GM06990 (cell line): ENCODE measurements at regions not wholly inside any gene's neighbourhood (a gene's known extent, or its start where the extent isn't known, plus 50 kb on each side); places are given as distances from the start of the nearest gene placed in this dataset.
"Not testable (repeated sequence)": the region's sequence is repeated elsewhere in the genome, so short reads cannot be mapped to it uniquely, and the experiment has no call there.

Source experiments
- DNase-seq: peaks from one replicate; pipeline ENCODE4 v3.0.0-alpha.2; 2011; ENCODE audit not compliant: insufficient read length; ENCODE audit errors: extremely low read depth
- H3K27me3 ChIP-seq: replicated peaks from 2 replicates; pipeline ENCODE4 v1.6.0; 2011; ENCODE audit warnings: low read length; ENCODE audit not compliant: control insufficient read depth, insufficient read depth
- H3K36me3 ChIP-seq: 2 replicates; pipeline ENCODE4 v1.5.1; 2011; ENCODE audit warnings: low read length; ENCODE audit not compliant: control insufficient read depth, insufficient read depth
- H3K4me3 ChIP-seq: replicated peaks from 2 replicates; pipeline ENCODE4 v1.5.1; 2011; ENCODE audit warnings: low read depth, mild to moderate bottlenecking, control low read depth, low read length
- TF ChIP-seq, protein P1 (sequence below): IDR thresholded peaks from 2 replicates; pipeline ENCODE4 v1.5.1; 2011; ENCODE audit warnings: low read length, control low read depth, mild to moderate bottlenecking, inconsistent platforms; ENCODE audit not compliant: insufficient read depth, poor library complexity, severe bottlenecking

DNA sequence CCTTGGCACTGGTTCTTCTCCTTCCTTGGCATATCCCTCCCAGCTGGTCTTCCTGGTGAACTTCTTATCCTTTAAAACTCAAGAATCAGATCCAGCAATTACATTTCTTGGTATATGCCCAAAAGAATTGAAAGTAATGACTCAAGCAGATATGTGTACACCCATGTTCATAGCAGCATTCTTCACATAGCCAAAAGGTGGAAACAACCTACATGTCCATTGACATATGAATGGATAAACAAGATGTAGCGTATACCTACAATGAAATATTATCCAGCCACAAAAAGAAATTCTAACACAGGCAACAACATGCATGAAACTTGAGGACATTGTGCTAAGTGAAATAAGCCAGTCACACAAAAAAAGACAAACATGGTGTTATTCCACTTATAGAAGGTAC lies 103.7 kb upstream of the NT5E start:
- DNase-seq, result no peak
- TF ChIP-seq, protein P1, sequence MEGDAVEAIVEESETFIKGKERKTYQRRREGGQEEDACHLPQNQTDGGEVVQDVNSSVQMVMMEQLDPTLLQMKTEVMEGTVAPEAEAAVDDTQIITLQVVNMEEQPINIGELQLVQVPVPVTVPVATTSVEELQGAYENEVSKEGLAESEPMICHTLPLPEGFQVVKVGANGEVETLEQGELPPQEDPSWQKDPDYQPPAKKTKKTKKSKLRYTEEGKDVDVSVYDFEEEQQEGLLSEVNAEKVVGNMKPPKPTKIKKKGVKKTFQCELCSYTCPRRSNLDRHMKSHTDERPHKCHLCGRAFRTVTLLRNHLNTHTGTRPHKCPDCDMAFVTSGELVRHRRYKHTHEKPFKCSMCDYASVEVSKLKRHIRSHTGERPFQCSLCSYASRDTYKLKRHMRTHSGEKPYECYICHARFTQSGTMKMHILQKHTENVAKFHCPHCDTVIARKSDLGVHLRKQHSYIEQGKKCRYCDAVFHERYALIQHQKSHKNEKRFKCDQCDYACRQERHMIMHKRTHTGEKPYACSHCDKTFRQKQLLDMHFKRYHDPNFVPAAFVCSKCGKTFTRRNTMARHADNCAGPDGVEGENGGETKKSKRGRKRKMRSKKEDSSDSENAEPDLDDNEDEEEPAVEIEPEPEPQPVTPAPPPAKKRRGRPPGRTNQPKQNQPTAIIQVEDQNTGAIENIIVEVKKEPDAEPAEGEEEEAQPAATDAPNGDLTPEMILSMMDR, result no peak
- H3K4me3 ChIP-seq, result no peak overlapping the region
- H3K27me3 ChIP-seq, result no peaks in the 10 kb centered on the region; the same call in 1 of the 2 replicates
- no peaks in the 10 kb centered on the region for H3K36me3 ChIP-seq

DNA sequence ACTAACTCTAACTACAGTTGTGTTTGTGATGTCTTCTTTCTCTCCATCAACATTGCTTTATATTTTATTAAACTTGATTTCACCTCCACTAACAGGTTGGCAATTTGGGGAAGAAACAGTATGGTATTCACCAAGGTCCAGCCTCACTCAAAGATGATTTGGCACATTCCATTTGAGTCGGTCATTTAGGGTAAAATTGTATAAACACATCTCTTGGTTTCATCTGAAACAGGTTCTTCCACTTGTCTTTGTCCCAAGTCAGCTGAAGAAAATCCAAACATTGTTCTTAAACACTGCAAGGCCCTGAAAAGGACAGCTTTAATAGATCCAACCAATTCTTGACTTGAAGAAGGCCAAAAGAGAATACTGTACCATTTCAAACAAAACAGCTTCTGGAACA lies 104.9 kb upstream of the NT5E start:
- TF ChIP-seq, protein P1, result no peak
- H3K36me3 ChIP-seq, result no peaks in the 10 kb centered on the region
- DNase-seq, result no peak
- H3K27me3 ChIP-seq, result no peaks in the 10 kb centered on the region; the same call in 1 of the 2 replicates
- H3K4me3 ChIP-seq, result no peak overlapping the region

DNA sequence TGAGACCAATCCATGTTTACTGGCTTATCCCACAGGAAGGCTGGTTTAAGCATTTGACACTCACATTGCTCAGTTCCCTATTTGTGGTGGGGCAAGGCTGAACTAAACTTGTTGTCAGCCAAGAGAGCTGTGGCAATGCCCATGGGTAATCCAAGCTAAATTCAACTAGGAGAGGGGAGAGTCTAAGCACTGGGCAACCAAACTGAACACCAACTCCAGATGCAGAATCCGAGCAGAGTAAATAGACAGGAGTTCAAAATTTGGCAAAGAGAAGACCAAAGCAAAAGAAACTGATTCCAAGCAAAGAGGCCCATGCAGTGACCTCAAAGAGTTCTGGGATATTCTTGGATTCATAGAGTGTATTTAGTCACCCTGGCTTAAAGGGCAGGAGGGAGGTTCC lies 106.5 kb upstream of the NT5E start:
- TF ChIP-seq, protein P1, result no peak
- Histone ChIP-seq H3K27me3 (no peaks in the 10 kb centered on the region; the same call in 1 of the 2 replicates), H3K4me3 (no peak overlapping the region), H3K36me3 (no peaks in the 10 kb centered on the region)
- no peak for DNase-seq

DNA sequence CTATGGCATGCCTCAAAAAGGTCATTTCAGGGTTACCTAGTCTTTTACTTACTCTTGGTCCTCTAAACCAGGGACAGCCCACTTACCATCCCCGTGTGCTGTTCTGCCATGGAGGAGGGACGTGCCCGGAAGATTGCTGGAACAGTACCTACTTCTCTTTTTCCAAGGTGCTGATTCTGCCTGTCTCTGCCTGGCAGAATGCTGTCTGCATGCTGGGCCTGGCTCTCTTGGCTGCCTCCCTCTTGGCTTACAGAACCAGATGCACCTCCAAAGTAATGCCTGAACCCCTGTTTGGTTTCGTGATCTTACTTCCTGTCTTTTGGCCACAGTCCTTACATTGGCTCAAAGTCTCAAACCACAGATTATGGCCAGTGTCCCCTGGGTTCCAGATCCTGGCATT lies 120.7 kb upstream of the NT5E start:
- no peak for DNase-seq
- no peaks in the 10 kb centered on the region; the same call in 1 of the 2 replicates for H3K27me3 ChIP-seq
- no peak overlapping the region for H3K4me3 ChIP-seq
- H3K36me3 ChIP-seq, result no peaks in the 10 kb centered on the region
- TF ChIP-seq, protein P1, result no peak

DNA sequence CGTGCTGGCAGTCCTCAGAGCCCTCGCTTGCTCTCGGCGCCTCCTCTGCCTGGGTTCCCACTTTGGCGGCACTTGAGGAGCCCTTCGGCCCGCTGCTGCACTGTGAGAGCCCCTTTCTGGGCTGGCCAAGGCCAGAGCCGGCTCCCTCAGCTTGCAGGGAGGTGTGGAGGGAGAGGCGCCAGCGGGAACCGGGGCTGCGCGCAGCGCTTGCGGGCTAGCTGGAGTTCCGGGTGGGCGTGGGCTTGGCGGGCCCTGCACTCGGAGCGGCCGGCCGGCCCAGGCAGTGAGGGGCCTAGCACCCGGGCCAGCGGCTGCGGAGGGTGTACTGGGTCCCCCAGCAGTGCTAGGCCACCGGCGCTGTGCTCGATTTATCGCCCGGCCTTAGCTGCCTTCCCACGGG lies 124.1 kb upstream of the NT5E start:
- not testable (repeated sequence) for H3K27me3 ChIP-seq, H3K4me3 ChIP-seq, DNase-seq, H3K36me3 ChIP-seq

DNA sequence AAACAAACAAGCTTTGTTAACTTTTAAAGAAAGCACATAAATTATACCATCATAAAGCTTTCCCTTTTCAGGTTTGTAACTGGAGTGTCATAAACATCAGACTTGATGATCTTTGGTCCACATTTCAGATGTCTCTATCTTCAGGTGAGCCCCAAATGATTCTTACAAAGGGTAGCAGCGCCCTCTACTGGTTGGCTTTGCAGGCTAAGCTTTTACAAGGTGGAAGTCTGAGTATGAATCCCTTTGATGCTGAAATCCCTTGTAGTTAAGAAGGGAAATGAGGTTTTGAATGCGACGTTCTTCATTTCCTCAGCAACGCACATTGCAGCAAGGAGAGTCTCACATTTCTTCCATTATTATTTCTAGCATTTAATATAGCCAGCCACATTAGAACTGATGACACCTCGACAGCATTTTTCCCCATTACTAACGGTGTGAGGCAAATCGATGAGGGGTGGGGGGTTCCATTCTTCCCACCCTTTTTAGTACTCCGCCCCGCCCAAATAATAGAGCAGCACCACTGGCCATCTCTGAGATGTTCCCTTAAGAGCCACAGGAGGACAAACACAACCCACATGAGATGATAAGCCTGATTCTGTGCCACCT lies 126.3 kb upstream of the NT5E start:
- Histone ChIP-seq H3K36me3 (no peaks in the 10 kb centered on the region), H3K27me3 (no peaks in the 10 kb centered on the region), H3K4me3 (no peak overlapping the region)
- peak; percentile 6 for DNase-seq
- TF ChIP-seq, protein P1, result peak; percentile 92
